ENCODE measurements at regions not wholly inside any gene's neighbourhood (a gene's known extent, or its start where the extent isn't known, plus 50 kb on each side); places are given as distances from the start of the nearest gene placed in this dataset.

DNA sequence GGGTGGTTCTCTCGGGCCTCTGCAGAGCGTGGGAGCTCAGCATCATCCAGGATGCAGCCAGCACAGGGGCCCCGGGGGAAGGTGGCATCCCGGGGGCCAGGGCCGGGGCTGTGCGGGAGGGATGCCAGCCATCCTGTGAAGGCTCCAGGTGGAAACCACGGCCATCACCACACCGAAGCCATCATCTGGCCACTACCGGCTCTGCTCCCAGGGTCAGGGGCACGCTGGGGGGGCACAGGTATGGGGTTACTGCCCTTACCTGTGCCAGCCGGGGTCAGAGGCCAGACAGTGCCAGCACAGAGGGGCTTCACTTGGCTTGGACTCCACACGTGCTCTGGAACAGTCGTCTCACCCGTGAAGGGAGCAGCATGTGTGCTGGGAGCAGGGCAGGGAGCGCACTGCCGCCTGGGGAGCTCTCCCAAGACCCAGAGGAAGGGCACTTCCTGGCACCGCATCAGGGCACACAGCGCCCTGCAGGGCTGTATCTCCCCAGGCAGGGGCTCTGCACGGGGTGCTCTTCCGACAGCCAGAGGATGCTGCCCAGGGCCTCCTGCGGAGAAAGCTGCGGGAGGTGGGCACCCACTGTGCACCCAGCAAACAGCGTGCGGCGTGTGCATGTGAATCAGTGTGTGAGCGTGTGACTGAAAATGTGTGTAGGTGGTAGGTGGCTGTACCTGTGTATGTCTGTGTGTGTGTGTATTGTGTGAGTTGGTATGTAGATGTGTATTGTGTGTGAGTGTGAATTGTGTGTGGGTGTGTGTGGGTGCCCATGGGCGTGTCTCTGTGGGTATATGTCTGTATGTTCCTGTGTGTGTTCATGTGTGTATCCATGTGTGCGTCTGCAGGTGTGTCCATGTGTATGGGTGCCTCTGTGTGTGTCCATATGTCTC, 75.0 kb downstream of the PTGR3 start:
- Mint-ChIP-seq H3K36me3 (ENCODE audit: low read depth) (no peaks in the 10 kb centered on the region), H3K4me1 (peaks cover 22% of the 10 kb centered on the region), H3K9me3 (no peaks in the 10 kb centered on the region), H3K27me3 (ENCODE audit: low read depth) (peaks cover 12% of the 10 kb centered on the region), H3K4me3 (no peak overlapping the region), H3K27ac (no peak overlapping the region)
- TF ChIP-seq, protein P1, sequence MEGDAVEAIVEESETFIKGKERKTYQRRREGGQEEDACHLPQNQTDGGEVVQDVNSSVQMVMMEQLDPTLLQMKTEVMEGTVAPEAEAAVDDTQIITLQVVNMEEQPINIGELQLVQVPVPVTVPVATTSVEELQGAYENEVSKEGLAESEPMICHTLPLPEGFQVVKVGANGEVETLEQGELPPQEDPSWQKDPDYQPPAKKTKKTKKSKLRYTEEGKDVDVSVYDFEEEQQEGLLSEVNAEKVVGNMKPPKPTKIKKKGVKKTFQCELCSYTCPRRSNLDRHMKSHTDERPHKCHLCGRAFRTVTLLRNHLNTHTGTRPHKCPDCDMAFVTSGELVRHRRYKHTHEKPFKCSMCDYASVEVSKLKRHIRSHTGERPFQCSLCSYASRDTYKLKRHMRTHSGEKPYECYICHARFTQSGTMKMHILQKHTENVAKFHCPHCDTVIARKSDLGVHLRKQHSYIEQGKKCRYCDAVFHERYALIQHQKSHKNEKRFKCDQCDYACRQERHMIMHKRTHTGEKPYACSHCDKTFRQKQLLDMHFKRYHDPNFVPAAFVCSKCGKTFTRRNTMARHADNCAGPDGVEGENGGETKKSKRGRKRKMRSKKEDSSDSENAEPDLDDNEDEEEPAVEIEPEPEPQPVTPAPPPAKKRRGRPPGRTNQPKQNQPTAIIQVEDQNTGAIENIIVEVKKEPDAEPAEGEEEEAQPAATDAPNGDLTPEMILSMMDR (IDR thresholded peaks at IDR 0.05; ENCODE audit: unreplicated experiment in 3 of 3), result no peak

DNA sequence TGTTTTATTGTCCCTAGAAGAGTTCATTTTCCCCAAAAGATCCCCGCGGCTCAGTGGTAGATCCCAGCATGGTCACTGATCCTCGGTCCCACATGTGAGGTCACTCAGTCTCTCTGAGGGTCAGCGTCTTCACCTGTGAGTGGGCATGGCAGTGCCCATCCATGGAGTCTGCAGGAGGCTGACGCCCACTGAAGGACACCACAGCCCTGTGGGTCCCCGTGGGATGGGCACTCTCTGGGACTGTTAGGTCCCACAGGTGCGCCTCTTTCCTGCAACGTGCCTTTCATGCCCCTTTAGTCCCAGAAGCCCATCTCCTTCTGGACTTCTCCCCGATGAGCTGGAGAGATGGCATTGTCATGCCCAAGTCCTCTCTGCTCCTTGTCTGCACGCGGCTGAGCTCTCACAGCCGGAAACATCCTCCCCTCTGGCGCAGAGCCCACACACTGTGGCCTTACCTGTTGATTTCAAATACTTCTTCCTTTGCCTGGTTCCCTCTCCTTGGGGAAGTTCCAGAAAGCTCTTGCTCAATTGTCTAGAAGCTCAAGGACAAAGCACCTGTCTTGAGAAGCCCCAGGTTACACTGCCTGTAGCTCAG, 75.9 kb downstream of the PTGR3 start:
- Mint-ChIP-seq H3K27me3 (ENCODE audit: low read depth) (peaks cover 12% of the 10 kb centered on the region), H3K36me3 (ENCODE audit: low read depth) (no peaks in the 10 kb centered on the region), H3K9me3 (no peaks in the 10 kb centered on the region), H3K4me3 (no peak overlapping the region), H3K27ac (no peak overlapping the region), H3K4me1 (peaks cover 24% of the 10 kb centered on the region)
- TF ChIP-seq, protein P1 (IDR thresholded peaks at IDR 0.05; ENCODE audit: unreplicated experiment in 3 of 3), result no peak

DNA sequence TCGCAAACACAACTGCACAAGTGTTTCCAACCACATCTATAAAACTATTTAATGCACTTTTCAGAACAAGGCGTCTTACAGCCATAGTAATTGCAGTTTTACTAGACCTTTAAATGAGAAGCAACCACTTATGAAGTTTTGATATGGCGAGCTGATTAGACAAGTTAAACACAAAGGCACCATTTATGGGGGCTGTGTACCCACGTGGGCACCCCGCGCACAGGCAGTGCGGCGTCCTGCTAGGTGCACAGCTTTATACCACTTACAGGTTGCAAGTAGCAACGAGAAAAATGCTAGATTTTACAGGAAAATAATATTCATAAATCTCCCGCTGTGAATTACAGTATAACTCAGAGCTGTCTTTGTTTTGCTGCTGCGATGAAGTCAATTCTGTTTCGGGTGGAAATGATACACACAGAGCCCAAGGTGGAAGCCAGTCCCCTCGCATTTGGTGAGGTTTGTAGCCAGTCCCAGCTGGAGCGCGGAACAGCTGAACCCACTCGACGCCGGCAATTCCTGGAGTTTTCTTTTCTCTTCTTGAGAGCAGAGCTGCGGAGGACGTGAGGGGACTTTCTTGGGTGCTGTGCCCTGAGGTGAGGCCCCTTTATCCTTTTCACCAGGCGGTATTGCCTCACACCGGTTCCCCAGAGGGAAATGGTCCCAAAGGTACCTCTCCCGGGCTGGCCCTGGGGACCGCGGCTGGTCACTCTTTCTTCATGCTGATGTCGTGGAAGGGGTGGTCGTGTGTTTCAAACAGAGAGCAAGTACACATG, 76.7 kb downstream of the PTGR3 start:
- H3K4me3 Mint-ChIP-seq, result no peak overlapping the region
- no peaks in the 10 kb centered on the region for H3K36me3 Mint-ChIP-seq (ENCODE audit: low read depth)
- TF ChIP-seq, protein P1 (IDR thresholded peaks at IDR 0.05; ENCODE audit: unreplicated experiment in 3 of 3), result no peak
- no peaks in the 10 kb centered on the region for H3K9me3 Mint-ChIP-seq
- peaks cover 12% of the 10 kb centered on the region for H3K27me3 Mint-ChIP-seq (ENCODE audit: low read depth)
- no peak overlapping the region for H3K27ac Mint-ChIP-seq
- H3K4me1 Mint-ChIP-seq, result peaks cover 27% of the 10 kb centered on the region

DNA sequence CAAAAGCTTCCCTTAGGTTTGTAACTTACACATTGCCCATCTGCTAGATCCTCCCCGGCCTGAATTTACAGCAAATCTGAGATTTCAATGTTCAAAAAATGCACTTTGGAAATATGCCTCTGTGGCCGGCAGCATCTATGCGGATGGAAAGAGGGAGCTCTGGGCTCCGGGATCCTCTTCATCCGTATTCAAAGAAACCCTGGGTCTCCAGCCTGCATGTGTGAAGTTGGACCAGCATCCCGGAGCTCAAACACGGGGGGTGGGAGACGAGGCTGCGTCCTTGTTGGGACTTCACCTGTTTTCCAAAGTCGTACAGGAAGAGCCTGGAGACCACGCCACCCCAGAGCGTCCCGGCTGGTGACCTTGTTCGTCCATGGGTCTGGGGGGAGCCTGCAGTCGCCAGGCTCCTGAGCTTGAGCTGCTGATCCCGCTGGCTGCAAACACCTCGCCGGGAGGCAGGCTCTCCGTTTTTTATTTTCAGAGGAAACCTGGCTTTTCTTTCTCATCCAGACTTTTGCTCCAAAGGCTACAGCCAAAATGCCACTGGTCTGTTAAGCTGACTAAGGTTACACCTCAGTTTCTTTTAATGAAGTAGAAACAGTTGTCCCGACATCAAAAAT, 77.4 kb downstream of the PTGR3 start:
- Mint-ChIP-seq H3K27me3 (ENCODE audit: low read depth) (peaks cover 12% of the 10 kb centered on the region), H3K36me3 (ENCODE audit: low read depth) (no peaks in the 10 kb centered on the region), H3K4me1 (peaks cover 31% of the 10 kb centered on the region), H3K4me3 (peak overlapping the region in 1 of 3 experiments; percentile 25), H3K9me3 (no peaks in the 10 kb centered on the region), H3K27ac (peak overlapping the region in 1 of 3 experiments; percentile 53)
- TF ChIP-seq, protein P1 (IDR thresholded peaks at IDR 0.05; ENCODE audit: unreplicated experiment in 3 of 3), result no peak

DNA sequence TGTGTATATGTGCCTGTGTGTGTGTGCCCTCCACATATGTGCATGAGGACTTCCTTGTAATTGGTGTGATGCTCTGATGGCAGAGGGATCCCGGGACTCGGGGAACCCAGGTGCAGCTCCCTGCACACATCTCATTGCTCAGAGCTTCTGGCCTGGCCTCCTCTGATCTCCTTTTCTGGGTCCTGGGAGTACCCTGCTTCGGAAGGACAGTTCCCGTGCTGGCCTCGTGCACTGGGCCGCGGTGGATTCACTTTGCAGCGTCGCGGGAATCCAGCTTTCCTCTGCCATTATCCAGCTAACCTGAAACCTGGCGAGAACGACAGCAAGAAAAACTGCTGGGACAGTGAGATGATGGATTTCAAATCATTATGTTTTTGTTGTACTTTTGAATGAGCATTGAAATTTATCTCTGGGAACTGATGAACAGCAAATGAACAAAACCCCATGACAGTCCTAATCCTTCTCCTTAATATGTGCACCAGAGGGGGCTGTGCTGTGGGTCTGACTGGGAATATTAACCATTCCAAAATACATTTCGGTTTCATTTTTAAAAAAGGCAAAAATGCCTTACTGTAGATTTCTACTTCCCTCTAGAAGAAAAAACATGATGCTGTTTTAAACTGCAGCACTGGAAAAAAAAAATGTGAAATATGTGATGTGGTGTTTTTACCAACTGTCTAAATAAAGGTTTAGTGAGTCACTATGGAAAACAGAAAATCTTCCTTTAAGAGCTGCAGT, 78.2 kb downstream of the PTGR3 start:
- H3K27ac Mint-ChIP-seq, result peak overlapping the region in 1 of 3 experiments; percentile 53
- TF ChIP-seq, protein P1 (IDR thresholded peaks at IDR 0.05; ENCODE audit: unreplicated experiment in 3 of 3), result peak in 2 of 3 experiments; percentile 14 to 16
- H3K27me3 Mint-ChIP-seq (ENCODE audit: low read depth), result peaks cover 12% of the 10 kb centered on the region
- H3K9me3 Mint-ChIP-seq, result no peaks in the 10 kb centered on the region
- H3K4me3 Mint-ChIP-seq, result peak overlapping the region in 1 of 3 experiments; percentile 25
- H3K4me1 Mint-ChIP-seq, result peaks cover 36% of the 10 kb centered on the region
- H3K36me3 Mint-ChIP-seq (ENCODE audit: low read depth), result no peaks in the 10 kb centered on the region
